Common myeloid progenitor, CD34-positive (primary cell): ENCODE measurements at regions not wholly inside any gene's neighbourhood (a gene's known extent, or its start where the extent isn't known, plus 50 kb on each side); places are given as distances from the start of the nearest gene placed in this dataset.

ENCODE experiments used
- CTCF ChIA-PET: fragments of 350-600 bp; sonication (Branson Sonifier 250); formaldehyde crosslinking; loops from one replicate; lab custom pipeline; 2021; ENCODE audit warnings: antibody characterized with exemption; lab: Charles Lee
- POLR2A ChIA-PET: fragments of 350-600 bp; sonication (Branson Sonifier 250); formaldehyde crosslinking; loops from one replicate; lab custom pipeline; 2021; ENCODE audit warnings: antibody characterized with exemption; lab: Charles Lee
- DNase-seq, 3 donors: peaks; one replicate each; pipeline versions ENCODE4 v3.0.0 to v3.0.0-alpha.2; 2013
- H3K27ac ChIP-seq, 2 experiments: 1 replicate in 1 of 2; 2 replicates in 1 of 2; pipeline ENCODE4 v1.7.0; 2013; ENCODE audit warnings: inconsistent platforms in 2 of 2, low read length in 2 of 2, mild to moderate bottlenecking in 2 of 2, low read depth in 1 of 2, moderate library complexity in 1 of 2; ENCODE audit not compliant: severe bottlenecking in 2 of 2, insufficient read depth in 1 of 2, poor library complexity in 1 of 2
- H3K27me3 ChIP-seq, 5 experiments: replicated peaks in 2 of 5; 1 replicate in 3 of 5; 2 replicates in 2 of 5; pipeline versions ENCODE4 v1.6.1 to v1.7.0; 2013; ENCODE audit warnings: low read length in 4 of 5, mild to moderate bottlenecking in 2 of 5, moderate library complexity in 2 of 5, inconsistent platforms in 1 of 5; ENCODE audit not compliant: insufficient read depth in 5 of 5, control insufficient read depth in 4 of 5
- H3K36me3 ChIP-seq, 4 experiments: 1 replicate in 2 of 4; 2 replicates in 2 of 4; pipeline versions ENCODE4 v1.6.1 to v1.7.0; 2013; ENCODE audit warnings: low read length in 3 of 4, control low read depth in 1 of 4, mild to moderate bottlenecking in 1 of 4; ENCODE audit not compliant: control insufficient read depth in 4 of 4, insufficient read depth in 4 of 4
- H3K4me1 ChIP-seq, 4 experiments: 1 replicate in 3 of 4; 2 replicates in 1 of 4; pipeline versions ENCODE4 v1.6.1 to v1.7.1; 2013; ENCODE audit warnings: low read length in 3 of 4, mild to moderate bottlenecking in 3 of 4, control low read depth in 1 of 4, inconsistent platforms in 1 of 4, moderate library complexity in 1 of 4; ENCODE audit not compliant: control insufficient read depth in 4 of 4, insufficient read depth in 4 of 4; ENCODE audit errors: control extremely low read depth in 1 of 4
- H3K4me3 ChIP-seq, 7 experiments: 1 replicate in 4 of 7; 2 replicates in 3 of 7; pipeline versions ENCODE4 v1.5.1 to v1.7.0; 2013; ENCODE audit warnings: mild to moderate bottlenecking in 7 of 7, low read length in 6 of 7, moderate library complexity in 6 of 7, inconsistent platforms in 2 of 7, low read depth in 2 of 7, control low read depth in 1 of 7; ENCODE audit not compliant: insufficient read depth in 4 of 7, control insufficient read depth in 1 of 7; ENCODE audit errors: extremely low read depth in 1 of 7
- H3K9me3 ChIP-seq, 5 experiments: 1 replicate in 4 of 5; 2 replicates in 1 of 5; pipeline versions ENCODE4 v1.6.1 to v1.7.1; 2013; ENCODE audit warnings: low read length in 4 of 5, mild to moderate bottlenecking in 2 of 5, inconsistent platforms in 1 of 5, low read depth in 1 of 5, moderate library complexity in 1 of 5; ENCODE audit not compliant: control insufficient read depth in 4 of 5, insufficient read depth in 2 of 5; ENCODE audit errors: control extremely low read depth in 1 of 5
- WGBS: methylation state at CpG from one replicate; pipeline ENCODE4 v1.1.5; 2013; ENCODE audit not compliant: insufficient coverage; 5-methylcytosine and 5-hydroxymethylcytosine counted together

- Histone ChIP-seq H3K4me1 (no peaks in the 10 kb centered on the region), H3K27me3 (no peaks in the 10 kb centered on the region), H3K9me3 (no peaks in the 10 kb centered on the region), H3K27ac (no peak overlapping the region), H3K4me3 (no peak overlapping the region), H3K36me3 (no peaks in the 10 kb centered on the region)
- ChIA-PET POLR2A (no interaction called here), CTCF (no interaction called here)
- no peak for DNase-seq
- no CpG with 5 or more reads among the region's 1 CpG for WGBS
These were observed 123.9 kb upstream of the FBXL7 start for GRCh38 chr5:15376088-15376487.

GRCh38 chr5:15375559-15375958, 124.4 kb upstream of the FBXL7 start:
- CTCF ChIA-PET, result interaction anchor here (0.6 kb wide), 1 partner anchor 434 kb away, joined by 3 read pairs; no protein-coding TSS in a partner anchor

GRCh38 chr5:15374886-15375285, 125.1 kb upstream of the FBXL7 start:
- DNase-seq, result no peak
- Histone ChIP-seq H3K27me3 (no peaks in the 10 kb centered on the region), H3K9me3 (no peaks in the 10 kb centered on the region), H3K27ac (no peak overlapping the region), H3K4me1 (no peaks in the 10 kb centered on the region), H3K36me3 (no peaks in the 10 kb centered on the region), H3K4me3 (no peak overlapping the region)
- ChIA-PET CTCF (no interaction called here), POLR2A (no interaction called here)

More at GRCh38 chr5:15375559-15375958, 124.4 kb upstream of the FBXL7 start:
- no CpG with 5 or more reads among the region's 1 CpG for WGBS
- H3K36me3 ChIP-seq, result no peaks in the 10 kb centered on the region
- no peak overlapping the region for H3K4me3 ChIP-seq
- DNase-seq, result no peak
- H3K4me1 ChIP-seq, result no peaks in the 10 kb centered on the region
- H3K27me3 ChIP-seq, result no peaks in the 10 kb centered on the region
- POLR2A ChIA-PET, result no interaction called here
- no peak overlapping the region for H3K27ac ChIP-seq
- H3K9me3 ChIP-seq, result no peaks in the 10 kb centered on the region

- ChIA-PET POLR2A (no interaction called here), CTCF (no interaction called here)
- H3K27ac ChIP-seq, result no peak overlapping the region
These were observed 126.8 kb upstream of the FBXL7 start for GRCh38 chr5:15373151-15373550.

GRCh38 chr5:15371184-15371583, 128.8 kb upstream of the FBXL7 start:
- no CpG with 5 or more reads among the region's 3 CpGs for WGBS

More at GRCh38 chr5:15373151-15373550, 126.8 kb upstream of the FBXL7 start:
- Histone ChIP-seq H3K4me3 (no peak overlapping the region), H3K27me3 (no peaks in the 10 kb centered on the region), H3K9me3 (no peaks in the 10 kb centered on the region), H3K36me3 (no peaks in the 10 kb centered on the region), H3K4me1 (no peaks in the 10 kb centered on the region)
- DNase-seq, result no peak

GRCh38 chr5:15368835-15369234, 131.1 kb upstream of the FBXL7 start:
- H3K27me3 ChIP-seq, result no peaks in the 10 kb centered on the region

More at GRCh38 chr5:15371184-15371583, 128.8 kb upstream of the FBXL7 start:
- no peaks in the 10 kb centered on the region for H3K4me1 ChIP-seq
- no peak for DNase-seq
- ChIA-PET CTCF (no interaction called here), POLR2A (no interaction called here)
- no peaks in the 10 kb centered on the region for H3K9me3 ChIP-seq
- no peak overlapping the region for H3K4me3 ChIP-seq
- H3K36me3 ChIP-seq, result no peaks in the 10 kb centered on the region
- no peak overlapping the region for H3K27ac ChIP-seq
- no peaks in the 10 kb centered on the region for H3K27me3 ChIP-seq

GRCh38 chr5:15367489-15367888, 132.5 kb upstream of the FBXL7 start:
- no peaks in the 10 kb centered on the region for H3K9me3 ChIP-seq
- POLR2A ChIA-PET, result no interaction called here
- H3K4me1 ChIP-seq, result no peaks in the 10 kb centered on the region
- CTCF ChIA-PET, result no interaction called here
- H3K4me3 ChIP-seq, result no peak overlapping the region
- 92% methylated on average over 2 of the region's 3 CpGs for WGBS
- H3K27ac ChIP-seq, result no peak overlapping the region
- H3K27me3 ChIP-seq, result no peaks in the 10 kb centered on the region
- no peaks in the 10 kb centered on the region for H3K36me3 ChIP-seq
- DNase-seq, result no peak

More at GRCh38 chr5:15368835-15369234, 131.1 kb upstream of the FBXL7 start:
- Histone ChIP-seq H3K4me3 (no peak overlapping the region), H3K27ac (no peak overlapping the region), H3K36me3 (no peaks in the 10 kb centered on the region), H3K9me3 (no peaks in the 10 kb centered on the region), H3K4me1 (no peaks in the 10 kb centered on the region)
- WGBS, result no CpG with 5 or more reads among the region's 2 CpGs
- no peak for DNase-seq
- CTCF ChIA-PET, result no interaction called here
- POLR2A ChIA-PET, result no interaction called here
